NCI-H1694 treated with DMSO at 0.1 percent for 48 hours (cell line): ENCODE measurements at regions not wholly inside any gene's neighbourhood (a gene's known extent, or its start where the extent isn't known, plus 50 kb on each side); places are given as distances from the start of the nearest gene placed in this dataset.
A peak's percentile ranks its signal among the peaks of the same experiment; 100 is the strongest.
"Not testable (repeated sequence)": the region's sequence is repeated elsewhere in the genome, so short reads cannot be mapped to it uniquely, and the experiment has no call there.

ENCODE experiments used
- DNase-seq: peaks from one replicate; lab custom pipeline; 2025; lab: John Stamatoyannopoulos, UW

DNA sequence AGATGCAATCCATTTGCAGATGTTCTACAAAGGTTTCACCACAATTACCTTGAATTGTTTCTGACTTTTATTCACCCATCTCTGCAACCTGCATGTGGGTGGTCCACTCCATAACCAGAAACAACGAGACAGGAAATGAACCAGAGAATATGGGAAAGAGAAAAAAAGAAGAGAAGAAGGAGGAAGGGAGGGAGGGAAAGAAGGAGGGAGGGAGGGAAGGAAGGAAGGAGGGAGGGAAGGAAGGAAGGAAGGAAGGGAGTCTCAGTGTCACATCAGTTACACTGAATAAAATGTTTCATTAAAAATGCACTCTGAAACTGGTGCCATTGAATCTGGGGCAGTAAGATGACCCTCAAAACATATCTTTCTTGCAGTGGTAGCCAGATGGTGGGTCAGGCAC lies 301.3 kb upstream of the MGMT start:
- DNase-seq, result no peak

DNA sequence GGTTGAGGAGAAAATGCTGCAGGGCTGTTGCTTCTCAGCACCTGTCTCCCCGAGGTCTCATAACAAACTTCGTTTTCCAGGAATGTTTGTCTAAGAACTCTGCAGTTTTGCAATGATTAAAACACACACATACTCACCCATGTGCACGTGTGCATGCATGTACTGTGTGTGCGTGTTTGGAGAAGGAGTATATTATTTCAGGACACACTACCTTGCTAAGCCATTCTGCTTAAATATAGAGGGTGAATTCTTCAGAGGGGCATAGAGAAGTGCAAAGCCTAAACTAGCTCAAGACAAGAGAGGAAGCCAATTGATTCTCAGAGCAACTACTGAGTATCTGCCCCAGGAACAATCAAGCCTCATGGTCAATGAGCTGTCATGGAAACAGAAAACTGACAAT lies 298.4 kb upstream of the MGMT start:
- no peak for DNase-seq

DNA sequence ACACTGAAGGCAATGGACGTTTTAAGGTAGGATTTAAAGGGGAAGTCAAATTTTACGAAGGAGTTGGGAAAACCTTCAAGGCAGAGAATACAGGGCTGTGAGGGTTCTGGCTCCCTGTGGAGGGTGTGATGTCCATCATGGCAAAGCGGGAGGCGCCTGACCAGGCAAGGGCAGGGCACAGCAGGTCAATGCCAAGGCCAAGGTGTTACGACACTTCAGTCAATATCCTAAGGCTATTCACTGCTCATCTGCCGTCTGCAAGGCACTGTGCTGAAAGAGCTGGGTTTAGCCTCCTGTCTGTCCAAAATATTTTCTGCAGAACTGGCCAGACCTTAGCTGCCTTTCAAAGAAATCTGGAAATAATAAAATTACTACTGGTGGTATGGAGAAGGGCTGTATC lies 297.9 kb upstream of the MGMT start:
- no peak for DNase-seq

DNA sequence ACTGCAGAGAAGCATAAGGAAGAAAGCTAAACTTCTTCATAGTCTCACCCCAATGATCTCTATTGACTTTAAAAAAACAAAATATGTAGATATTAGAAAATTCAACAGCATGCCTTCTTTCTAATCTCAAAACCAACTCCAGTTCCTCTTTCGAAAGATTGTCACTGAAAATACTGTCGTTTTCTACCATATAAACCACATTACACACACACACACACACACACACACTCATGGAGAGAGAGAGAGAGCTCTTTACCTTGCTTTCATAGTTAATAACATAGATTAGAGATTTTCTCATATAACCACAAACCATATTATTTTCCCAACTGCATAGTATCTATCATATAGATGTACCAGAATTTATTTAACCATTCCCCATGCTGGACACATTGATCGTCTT lies 296.2 kb upstream of the MGMT start:
- DNase-seq, result no peak

DNA sequence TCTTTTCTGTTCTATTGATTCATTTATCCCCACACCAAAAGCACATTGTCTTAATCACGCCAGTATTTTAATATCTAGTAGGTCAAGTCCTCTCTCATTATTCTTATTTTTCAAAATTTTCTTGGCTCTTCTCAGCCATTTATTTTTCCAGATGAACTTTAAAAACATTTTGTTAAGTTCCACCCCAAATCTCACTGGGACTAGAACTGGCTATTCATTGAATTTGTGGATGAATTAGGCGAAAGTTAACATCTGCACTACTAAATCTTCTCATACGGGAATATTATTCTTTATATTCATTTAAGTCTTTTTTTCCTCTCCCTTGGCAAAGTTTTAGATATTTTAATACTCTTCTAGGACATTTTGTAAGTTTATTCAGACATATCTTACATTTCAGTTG lies 295.2 kb upstream of the MGMT start:
- no peak for DNase-seq

DNA sequence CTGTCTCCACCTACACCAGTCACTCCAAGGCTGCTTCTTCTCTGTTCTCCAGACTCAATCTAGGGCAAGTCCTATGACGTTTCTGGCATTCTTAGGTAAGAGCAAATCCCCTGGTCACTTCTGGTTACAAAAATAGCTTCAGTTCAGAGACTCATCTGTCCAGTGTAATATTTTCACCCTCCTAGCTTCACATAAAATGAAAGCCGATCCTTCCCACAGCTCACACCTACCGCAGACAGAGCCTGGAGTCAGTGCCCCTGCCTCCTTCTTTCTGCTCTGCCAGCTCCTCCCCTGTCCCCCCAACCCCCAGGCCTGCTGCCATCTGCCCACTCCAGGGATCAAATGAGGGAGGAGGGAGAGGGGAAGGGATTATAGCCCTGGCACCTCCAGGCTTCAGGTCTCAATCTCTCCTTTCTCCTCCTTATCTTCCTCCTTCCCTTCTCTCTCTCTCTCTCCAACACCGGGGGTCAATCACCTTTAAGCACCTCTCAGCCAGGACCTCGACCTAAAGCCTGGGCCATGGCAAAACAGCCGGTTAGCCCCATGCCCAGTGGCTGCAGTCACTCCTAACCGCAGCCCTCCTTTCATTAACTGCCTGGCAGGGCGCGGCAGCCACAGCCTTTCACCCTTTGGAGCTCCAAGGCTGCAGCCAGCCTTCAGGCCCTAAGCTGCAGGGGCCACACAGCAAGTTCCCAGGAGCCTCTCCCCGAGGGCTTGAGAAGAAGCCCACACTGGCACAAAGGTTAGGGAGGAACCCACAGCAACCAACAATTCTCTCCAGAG lies 292.6 kb upstream of the MGMT start:
- no peak for DNase-seq

DNA sequence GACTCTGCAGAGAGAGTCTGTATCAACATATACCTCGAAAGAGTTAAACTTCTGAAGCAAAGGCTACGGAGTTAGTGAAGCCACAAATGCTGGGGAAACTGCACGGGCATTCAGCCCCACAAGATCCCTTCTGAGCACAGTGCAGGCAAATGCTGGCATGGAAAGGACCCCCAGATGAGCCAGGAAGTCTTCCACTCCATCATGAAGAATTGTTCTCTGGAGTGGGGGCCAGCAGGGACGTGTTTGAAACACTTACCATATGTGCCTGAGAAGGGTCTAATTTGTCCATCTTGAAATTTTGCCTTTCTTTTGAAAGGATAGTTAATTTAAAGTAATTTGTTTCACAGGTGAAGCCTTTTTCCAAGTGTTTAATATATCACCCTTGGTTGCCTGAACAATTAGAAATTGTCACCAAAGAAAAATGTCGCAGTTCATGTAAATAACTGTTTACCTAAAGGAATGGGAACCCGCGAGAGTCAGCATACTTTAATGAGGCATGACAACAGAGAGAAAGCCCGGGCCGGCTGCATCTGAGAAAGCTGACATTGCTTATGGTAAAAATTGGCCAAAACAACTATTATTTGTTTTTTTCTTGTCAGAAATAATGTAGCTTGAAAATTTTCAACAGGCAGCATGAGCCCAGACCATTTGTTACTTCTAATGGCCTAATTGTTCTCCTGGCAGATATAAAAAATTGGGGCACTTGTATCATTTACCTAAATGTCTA lies 287.6 kb upstream of the MGMT start:
- no peak for DNase-seq

DNA sequence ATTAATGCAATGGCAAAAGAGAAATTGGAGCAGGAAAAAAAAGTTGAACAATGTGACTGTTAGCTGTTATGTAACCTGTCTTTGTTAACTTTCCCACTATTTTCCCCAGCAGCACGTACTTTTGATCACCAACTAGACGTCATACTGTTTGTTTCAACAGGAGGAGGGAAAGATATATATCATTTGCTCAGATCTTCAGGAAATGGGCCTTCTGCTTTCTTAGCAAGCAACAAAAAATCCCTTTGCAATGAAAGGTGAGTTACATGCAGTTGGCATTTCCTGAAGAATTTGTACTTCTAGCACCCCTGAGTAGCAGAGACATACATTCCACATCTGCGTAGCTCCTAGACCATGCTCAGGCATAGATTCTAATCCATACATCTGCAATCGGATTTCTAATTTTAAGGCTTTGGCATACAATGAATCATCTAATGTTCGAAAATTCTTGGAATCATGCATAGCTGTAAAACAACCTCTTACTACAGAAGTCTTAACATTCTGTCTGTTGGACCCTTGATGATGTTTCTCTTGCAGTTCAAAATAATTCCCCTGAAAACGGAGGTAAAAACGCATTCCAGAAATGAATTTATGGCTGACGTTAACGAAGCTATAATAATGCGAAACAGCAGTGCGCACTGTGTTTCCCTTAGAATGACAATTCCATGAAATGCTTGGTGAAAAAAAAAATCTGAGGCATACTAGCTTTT lies 286.9 kb upstream of the MGMT start:
- no peak for DNase-seq

DNA sequence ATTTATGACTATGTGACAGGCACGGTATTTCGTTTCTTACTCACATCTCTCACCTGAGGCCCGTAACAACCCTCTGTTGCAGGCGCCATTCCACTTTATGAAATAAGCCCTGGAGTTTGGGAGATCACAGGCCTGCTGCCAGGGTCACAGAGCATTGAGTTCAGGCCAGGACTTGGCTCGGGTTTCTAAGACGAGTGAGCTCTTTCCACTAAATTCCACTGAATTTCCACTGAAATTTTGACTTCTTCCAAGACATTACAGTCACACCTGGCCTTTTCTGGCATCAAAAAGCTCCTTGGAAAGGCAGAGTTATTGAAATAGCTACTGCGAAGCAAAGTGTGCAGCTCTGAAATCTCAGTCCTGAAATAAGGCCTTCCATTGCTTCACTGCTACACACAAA lies 282.8 kb upstream of the MGMT start:
- no peak for DNase-seq

DNA sequence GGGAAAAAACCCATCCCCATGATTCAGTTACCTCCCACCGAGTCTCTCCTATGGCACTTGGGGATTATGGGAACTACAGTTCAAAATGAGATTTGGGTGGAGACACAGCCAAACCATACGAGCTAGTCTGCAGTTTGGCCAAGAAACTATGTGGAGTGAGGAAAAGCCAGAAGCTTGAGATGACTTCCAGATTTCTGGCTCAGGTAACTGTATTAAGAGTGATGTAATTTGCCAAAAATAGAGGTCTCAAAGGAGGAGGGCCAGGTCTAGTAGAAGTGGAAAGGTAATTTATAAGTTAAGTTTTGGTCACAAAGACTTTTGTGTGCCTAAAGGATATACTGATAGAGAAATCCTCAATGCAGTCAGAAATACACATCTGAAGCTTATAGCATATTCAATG lies 279.7 kb upstream of the MGMT start:
- no peak for DNase-seq

DNA sequence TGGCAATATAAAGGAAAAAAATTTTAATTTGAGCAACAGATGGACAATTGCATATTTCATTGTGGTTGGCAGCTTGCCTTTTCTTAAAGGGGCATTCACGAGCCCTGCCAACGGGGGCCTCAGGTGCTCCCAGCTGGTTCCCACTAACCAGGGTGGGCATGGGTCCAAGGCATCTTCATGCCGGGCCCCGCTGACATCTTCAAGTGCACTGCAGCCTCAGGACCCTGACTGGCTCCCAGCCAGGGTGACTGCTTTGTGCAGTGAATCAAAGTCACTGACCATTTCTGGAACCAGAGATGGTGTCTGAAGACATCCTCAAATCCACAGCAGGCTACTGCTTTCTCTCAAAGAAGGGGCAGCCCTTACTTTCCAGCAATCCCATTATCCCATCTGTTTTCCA lies 275.2 kb upstream of the MGMT start:
- peak; percentile 25 for DNase-seq

DNA sequence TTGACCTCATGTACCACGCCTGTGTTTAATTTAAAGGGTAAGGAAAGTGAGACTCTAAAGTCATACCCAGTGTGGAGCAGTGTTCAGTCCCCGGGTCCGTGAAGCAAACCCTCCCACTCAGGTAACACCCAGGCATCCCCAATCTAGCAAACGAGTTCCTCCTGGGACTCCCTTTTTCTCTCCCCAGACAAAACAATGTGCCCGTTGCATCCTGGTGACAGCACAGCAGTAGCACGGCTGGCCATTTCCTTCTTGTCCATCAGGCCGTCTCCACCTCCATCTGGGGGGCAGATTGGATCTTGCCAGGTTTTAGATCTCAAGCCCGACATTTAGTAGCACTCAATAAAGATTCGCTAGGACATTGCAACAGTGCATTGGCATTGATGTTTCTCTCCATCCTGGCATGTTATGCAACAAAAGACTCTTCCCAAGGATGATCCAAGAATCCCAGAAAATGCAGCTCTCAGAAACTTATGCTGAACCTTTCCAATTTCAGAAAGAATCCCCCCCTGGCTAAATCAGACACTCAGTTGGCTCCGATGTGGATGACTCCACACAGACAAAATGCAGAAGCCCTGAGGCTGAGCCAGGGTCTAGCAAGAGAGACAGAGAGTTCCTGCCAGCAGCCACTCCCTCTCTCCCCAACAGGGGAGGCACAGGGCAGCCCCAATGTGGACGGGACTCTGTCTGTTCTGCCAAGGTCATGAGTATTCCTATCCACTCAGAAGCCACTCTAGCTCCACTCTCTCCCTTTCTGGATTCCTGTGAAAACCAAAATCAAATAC lies 274.5 kb upstream of the MGMT start:
- DNase-seq, result no peak

DNA sequence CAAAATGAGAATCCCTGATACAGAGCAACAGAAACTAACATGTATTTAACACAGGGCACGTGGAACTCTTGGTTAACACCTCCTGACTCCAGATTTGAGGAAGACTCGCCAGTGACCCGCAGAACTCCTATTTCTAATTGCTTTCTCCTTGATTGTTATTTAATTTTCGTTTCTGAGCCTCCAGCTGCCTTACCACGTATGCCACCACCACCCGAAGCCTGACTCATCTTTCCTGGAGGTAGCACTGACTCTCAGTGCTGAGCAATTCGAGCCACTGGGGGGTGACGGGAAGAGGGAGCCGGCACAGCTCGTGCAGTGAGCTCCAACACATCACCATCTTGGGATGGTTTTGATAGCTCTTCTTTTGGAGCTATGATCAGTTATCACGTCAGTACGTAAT lies 273.9 kb upstream of the MGMT start:
- DNase-seq, result no peak

DNA sequence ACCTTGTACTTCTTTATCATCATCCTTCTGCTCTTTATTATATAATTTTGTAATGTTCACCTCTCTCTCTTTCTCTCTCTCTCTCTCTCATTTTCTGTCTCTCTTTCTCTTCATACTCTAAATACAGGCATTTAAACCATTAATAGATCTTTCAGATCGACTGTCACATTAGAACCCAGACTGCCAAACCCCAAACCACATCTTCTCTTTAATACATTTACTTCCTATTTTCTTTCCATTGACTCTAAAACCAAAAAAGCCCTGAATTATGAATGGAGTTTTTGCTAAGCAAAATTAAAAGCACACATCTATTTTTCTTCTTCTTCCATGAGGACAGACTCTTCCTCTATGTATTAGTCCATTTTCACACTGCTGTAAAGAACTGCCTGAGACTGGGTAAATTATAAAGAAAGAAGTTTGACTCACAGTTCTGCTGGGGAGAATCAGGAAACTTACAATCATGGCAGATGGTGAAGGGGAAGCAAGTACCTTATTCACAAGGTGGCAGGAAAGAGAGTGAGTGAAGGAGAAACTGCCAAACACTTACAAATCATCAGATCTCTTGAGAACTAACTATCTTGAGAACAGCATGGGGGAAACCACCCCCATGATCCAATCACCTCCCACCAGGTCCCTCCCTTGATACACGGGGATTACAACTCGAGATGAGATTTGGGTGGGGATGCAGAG lies 272.7 kb upstream of the MGMT start:
- no peak for DNase-seq

DNA sequence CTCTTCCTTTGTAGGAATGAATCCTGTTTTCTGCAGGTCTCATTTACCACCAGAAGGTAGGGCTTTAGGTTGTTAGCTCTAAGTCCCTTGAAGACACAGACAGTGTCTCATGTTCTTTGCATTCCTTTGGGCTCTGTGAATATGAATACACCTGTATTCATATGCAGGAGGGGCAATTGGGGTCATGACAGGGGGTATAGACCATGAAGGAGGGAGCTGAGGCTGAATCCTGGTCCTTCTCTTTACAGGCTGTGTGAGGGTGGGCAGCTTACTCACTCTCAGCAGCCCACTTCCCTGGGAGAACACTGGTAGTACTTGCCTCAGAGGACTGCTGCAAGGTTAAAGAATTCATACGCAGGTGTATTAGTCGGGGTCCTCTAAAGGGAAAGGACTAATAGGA lies 267.2 kb upstream of the MGMT start:
- DNase-seq, result no peak

DNA sequence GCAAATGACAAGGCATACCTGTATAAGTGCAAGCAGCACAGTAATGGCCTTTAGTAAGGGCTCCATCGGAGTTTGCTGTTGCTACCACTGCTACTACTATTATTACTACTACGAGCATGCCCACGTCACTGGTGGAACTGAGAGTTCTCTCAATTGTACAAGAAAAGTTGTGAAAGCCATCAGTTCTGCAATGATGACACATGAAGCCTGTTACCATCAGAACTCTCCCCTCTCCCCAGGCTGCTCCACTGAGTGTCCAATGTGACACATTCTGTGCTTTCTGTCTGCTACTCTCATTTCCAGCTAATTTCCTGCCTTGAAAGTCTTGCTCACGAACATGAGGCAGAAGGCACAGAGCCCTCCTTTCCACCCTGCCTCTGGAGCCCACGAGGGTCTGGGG lies 263.2 kb upstream of the MGMT start:
- no peak for DNase-seq

DNA sequence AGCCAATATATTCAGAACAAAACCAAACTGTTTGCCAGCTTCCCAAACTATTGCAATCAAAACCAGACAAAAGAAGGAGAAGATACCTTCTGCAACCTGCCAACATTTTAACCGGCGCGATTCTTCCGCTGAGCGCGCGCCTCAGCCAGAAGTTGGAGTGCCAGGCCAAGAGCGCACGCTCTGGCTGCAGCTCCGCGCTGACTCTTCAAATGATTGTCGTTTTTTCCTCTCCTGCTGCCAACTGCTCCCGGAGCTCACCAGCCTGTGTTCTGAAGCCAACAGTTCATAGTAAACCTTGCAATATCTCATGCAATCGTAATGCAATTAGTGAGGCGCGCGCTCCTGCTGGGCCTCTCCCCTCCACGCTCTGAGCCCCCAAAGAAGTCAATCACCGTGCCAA lies 259.7 kb upstream of the MGMT start:
- DNase-seq, result peak; percentile 32

DNA sequence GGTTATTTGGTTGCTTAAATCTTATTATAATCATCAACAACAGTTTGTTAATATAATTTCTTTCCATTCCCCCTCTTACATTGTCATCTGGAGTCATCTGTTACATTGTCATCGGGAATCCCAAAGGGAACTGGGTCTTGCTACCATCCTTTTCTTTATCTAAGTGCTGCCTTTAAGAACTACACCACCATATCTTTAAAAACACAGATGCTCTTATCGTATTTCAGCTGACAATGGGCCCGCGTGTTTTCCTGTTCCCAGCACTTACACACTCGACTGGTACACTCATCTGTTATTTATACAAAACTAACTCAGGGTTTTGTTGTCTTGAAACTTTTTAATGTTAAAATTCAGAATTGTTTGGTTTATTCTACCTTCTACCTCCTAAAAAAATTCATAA lies 256.2 kb upstream of the MGMT start:
- DNase-seq, result no peak

DNA sequence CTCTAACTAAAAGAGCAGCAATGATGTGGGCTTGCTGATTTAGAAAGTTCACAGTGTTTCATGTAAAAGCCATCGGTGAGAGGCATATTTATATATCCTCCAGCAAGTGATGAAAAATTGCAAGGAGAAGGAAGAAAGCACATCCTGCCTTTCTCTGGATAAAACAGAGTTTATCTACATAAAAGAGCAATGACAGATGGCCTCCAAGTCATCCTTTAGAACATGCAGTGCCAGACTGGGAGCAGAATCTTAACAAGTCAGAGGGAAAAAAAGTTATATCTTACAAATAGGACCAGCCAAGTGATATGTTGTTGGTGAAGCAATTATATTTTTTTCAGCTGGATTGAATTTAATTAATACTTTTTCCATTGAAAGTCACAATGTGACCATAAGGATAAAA lies 253.8 kb upstream of the MGMT start:
- no peak for DNase-seq

DNA sequence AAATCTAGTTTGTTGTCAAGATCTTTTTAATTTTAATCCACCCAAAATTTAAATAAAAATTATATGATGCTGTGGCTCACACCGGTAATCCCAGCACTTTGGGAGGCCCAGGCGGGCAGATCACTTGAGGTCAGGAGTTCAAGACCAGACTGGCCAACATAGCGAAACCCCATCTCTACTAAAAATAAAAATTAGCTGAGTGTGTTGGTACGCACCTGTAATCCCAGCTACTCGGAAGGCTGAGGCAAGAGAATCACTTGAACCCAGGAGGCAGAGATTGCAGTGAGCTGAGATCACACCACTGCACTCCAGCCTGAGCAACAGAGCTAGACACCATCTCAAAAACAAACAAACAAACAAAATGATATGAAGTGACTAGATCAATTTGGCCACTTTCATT lies 253.0 kb upstream of the MGMT start:
- DNase-seq, result not testable (repeated sequence)

DNA sequence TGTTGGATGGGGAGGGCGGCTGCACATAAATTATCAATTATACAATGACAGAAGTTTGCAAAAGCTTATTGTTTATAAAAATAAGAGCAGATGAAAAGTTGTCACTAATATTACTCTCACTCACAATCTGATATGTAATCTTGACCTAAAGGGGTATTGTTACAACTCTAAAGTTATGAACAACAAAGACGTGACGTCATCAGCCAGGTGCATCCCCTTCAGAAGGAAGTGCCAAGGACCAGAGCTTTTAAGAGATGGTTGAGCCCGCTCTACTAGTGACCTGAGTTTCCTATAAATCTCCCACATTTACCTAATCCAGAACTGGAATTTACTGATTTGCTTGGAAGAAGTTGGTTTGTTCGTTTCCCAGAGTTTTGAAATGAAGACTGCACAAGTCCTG lies 247.7 kb upstream of the MGMT start:
- DNase-seq, result no peak

DNA sequence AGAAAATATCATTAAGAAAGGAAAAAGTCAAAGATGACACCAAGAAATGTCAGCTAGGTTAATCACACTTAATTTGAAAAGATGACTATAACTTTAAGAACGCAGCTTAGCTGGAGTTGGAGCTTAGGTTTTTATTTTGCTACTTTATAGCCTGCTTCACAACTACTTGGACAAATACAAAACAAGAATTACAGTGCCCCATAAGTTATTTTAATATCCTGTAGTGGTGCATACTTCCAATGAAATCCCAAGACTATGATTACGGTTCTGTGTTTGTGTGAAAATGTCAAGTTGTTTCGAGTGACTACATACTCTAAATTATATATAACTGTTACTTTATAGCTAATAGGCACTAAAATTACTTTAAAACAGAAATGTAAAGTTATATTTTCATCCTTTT lies 244.6 kb upstream of the MGMT start:
- no peak for DNase-seq
